Epithelial cell of proximal tubule (primary cell): ENCODE measurements at regions not wholly inside any gene's neighbourhood (a gene's known extent, or its start where the extent isn't known, plus 50 kb on each side); places are given as distances from the start of the nearest gene placed in this dataset.

Experiments
- DNase-seq: peaks from one replicate; pipeline ENCODE4 v3.0.0-alpha.2; 2011; ENCODE audit warnings: low read depth
- H3K4me3 ChIP-seq: 2 replicates; pipeline ENCODE4 v1.5.1; 2011; ENCODE audit warnings: low read depth, mild to moderate bottlenecking, low read length
- TF ChIP-seq, protein P1 (sequence below): conservative IDR thresholded peaks from 2 replicates; pipeline ENCODE4 v1.5.1; 2012; ENCODE audit warnings: low read depth, mild to moderate bottlenecking, low read length

DNA sequence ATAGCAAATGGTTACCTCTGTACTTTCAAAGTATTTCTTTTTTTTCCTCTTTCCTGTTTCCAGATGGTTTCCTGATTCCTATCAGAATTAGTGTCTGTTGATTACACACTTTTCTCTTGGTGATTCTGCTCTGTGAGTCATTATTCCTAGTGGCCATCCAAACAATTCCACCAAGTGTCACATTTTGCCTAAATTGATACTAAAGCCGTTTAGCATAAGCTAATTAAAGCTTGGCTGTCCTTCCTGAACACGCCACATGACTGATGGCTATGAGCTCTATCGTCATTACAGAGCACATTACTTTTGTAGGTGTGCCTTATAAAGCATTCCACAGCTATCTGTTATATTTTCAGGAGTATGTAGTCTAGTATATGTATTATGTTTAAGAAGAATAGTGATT lies 671.2 kb downstream of the CDH8 start:
- TF ChIP-seq, protein P1, sequence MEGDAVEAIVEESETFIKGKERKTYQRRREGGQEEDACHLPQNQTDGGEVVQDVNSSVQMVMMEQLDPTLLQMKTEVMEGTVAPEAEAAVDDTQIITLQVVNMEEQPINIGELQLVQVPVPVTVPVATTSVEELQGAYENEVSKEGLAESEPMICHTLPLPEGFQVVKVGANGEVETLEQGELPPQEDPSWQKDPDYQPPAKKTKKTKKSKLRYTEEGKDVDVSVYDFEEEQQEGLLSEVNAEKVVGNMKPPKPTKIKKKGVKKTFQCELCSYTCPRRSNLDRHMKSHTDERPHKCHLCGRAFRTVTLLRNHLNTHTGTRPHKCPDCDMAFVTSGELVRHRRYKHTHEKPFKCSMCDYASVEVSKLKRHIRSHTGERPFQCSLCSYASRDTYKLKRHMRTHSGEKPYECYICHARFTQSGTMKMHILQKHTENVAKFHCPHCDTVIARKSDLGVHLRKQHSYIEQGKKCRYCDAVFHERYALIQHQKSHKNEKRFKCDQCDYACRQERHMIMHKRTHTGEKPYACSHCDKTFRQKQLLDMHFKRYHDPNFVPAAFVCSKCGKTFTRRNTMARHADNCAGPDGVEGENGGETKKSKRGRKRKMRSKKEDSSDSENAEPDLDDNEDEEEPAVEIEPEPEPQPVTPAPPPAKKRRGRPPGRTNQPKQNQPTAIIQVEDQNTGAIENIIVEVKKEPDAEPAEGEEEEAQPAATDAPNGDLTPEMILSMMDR, result no peak
- no peak for DNase-seq

DNA sequence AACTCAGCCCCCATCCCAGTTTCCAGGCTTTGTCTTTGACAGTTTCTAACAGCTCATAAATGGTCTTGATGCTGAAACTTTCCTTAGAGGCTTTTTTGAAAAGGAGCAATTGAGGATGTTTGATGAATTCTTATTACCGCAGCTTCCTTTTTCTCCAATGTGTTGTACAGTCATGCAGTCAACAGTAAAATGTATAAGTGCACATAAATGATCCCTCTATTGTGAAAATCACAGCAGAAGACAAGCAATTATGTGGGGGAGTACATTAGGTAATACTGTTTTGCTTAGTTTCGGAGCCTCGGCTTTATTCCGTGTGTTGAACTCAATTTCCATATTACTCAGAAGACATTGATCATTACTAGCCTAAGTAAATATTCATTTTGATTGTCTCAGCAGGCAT lies 673.7 kb downstream of the CDH8 start:
- no peak overlapping the region for H3K4me3 ChIP-seq
- DNase-seq, result no peak
- TF ChIP-seq, protein P1, result no peak

More for the DNA sequence above, 671.2 kb downstream of the CDH8 start:
- H3K4me3 ChIP-seq, result no peak overlapping the region

DNA sequence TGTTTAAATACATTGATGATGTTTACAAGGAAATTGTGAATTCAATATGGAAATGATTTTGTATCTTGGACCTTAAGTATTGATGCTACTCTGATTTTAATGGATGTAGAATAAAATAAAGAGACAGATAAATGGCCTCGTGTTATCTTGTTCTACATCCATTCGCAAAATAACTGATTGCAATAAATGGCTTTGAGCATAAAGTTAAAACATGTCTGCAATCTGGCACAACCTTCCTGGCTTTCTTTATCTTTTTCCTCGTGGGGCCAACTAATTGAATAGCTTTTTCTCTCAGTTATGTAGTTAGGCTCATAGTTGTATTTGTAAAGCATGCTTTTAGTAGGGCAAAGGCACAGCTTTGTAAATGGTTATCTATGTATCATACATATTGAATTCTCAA lies 691.4 kb downstream of the CDH8 start:
- TF ChIP-seq, protein P1, result no peak
- no peak for DNase-seq
- no peak overlapping the region for H3K4me3 ChIP-seq

DNA sequence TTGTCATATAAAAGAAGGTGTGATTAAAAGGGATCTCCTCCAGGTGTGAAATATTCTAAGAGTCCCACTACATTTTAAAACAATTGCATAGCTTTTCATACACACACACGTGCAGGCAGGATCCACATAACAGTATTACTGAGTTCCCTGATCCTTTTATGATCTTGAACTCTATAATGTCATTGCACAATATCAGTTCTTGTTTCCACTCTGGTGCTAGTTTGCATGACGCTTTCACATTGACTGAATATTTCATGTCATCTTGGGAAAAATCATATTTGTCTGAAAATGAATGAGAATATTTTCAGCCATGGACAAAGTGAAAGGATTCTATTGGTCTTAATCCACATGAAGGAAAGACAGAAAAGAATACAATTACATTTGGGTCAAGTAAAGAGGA lies 703.8 kb downstream of the CDH8 start:
- no peak overlapping the region for H3K4me3 ChIP-seq
- TF ChIP-seq, protein P1, result no peak
- no peak for DNase-seq

DNA sequence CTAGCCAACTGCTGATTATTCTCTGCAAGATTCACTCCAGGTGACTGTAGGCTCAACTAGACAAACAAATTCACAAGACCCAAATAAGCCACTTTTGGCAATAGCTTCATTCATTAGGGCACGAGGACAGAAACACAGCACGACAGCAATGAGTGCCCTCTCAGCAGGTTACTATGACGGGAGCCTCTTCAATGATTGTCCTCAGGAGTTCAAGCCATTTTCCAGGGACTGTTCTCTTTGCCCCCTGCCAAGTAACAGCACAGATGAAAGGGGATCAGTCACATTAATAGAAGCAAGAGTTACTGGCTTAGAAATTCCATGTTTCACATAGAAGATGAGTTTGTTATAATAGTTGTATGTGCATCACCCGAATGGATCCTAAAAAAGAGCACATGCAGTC lies 712.2 kb downstream of the CDH8 start:
- DNase-seq, result no peak
- TF ChIP-seq, protein P1, result no peak
- no peak overlapping the region for H3K4me3 ChIP-seq

DNA sequence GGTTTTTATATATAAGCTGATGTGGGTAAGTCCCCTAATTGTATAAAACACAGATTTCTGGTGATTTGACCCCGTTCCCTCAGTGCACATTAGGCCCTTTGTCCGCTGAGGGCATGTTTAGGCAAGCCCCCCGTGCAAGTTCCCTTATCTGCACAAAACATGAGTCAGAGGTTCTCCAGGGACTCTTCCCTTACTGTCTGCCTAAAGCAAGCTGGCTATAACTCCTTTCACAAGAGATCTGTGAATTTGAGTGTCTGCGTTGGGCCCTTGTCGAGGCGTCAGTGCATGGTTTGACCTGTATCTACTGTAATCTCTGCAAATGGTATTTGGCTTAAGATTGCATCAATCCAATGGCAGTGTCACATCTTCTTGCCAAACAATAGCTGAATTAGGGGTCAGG lies 712.8 kb downstream of the CDH8 start:
- DNase-seq, result no peak
- TF ChIP-seq, protein P1, result no peak
- H3K4me3 ChIP-seq, result no peak overlapping the region

DNA sequence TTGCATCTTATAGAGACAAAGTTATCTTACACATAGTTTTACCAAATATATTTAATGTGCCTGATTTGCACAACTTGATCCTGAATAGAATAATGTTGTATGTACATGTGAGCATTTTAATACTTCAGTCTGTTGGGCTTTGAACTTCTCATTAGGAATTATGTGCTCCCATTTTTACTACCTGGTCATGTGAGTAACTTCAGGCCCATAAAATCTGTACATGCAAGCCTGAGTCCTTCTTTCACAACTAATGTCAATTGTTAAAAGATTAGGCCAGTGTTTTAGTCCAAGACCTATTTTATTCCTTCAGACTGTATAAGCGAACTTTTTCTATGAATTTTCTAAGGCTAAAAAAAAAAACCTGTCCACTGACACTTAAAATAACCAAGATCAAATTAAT lies 715.4 kb downstream of the CDH8 start:
- TF ChIP-seq, protein P1, result no peak
- no peak for DNase-seq
- H3K4me3 ChIP-seq, result no peak overlapping the region
